HFFc6 (cell line): ENCODE measurements at regions not wholly inside any gene's neighbourhood (a gene's known extent, or its start where the extent isn't known, plus 50 kb on each side); places are given as distances from the start of the nearest gene placed in this dataset.

ENCODE experiments used
- DNase-seq: peaks from one replicate; pipeline ENCODE4 v3.0.0-alpha.2; 2018
- H3K27ac Mint-ChIP-seq: 2 replicates; pipeline ENCODE4 v1.8.0; 2020; ENCODE audit warnings: mild to moderate bottlenecking, mixed read lengths
- H3K27me3 Mint-ChIP-seq: 2 replicates; pipeline ENCODE4 v1.8.0; 2021; ENCODE audit warnings: mild to moderate bottlenecking, moderate library complexity, mixed read lengths; ENCODE audit not compliant: insufficient read depth
- H3K36me3 Mint-ChIP-seq: 2 replicates; pipeline ENCODE4 v1.8.0; 2021; ENCODE audit warnings: low read depth, mixed read lengths
- H3K4me1 Mint-ChIP-seq: 2 replicates; pipeline ENCODE4 v1.8.0; 2020; ENCODE audit warnings: low read depth, mixed read lengths
- H3K4me3 Mint-ChIP-seq: 2 replicates; pipeline ENCODE4 v1.8.0; 2020; ENCODE audit warnings: mild to moderate bottlenecking, moderate library complexity, mixed read lengths
- H3K9me3 Mint-ChIP-seq: 2 replicates; pipeline ENCODE4 v1.8.0; 2020; ENCODE audit warnings: mild to moderate bottlenecking, mixed read lengths
- CTCF ChIP-seq: fragments of 200-600 bp; sonication (generic); IDR thresholded peaks from 2 replicates; pipeline ENCODE4 v1.5.0; 2021; ENCODE audit warnings: antibody characterized with exemption, mild to moderate bottlenecking

GRCh38 chr9:3760031-3760430 is 234.2 kb upstream of the RFX3 start:
- Mint-ChIP-seq H3K9me3 (peaks cover 4% of the 10 kb centered on the region; the same call in 1 of the 2 replicates), H3K4me1 (peaks cover 53% of the 10 kb centered on the region), H3K36me3 (peaks cover 15% of the 10 kb centered on the region; the same call in 1 of the 2 replicates), H3K4me3 (peak overlapping the region; percentile 38; the same call in 1 of the 2 replicates), H3K27me3 (no peaks in the 10 kb centered on the region), H3K27ac (peak overlapping the region; percentile 28; the same call in 1 of the 2 replicates)
- no peak for DNase-seq
- TF ChIP-seq CTCF: no peak

DNA sequence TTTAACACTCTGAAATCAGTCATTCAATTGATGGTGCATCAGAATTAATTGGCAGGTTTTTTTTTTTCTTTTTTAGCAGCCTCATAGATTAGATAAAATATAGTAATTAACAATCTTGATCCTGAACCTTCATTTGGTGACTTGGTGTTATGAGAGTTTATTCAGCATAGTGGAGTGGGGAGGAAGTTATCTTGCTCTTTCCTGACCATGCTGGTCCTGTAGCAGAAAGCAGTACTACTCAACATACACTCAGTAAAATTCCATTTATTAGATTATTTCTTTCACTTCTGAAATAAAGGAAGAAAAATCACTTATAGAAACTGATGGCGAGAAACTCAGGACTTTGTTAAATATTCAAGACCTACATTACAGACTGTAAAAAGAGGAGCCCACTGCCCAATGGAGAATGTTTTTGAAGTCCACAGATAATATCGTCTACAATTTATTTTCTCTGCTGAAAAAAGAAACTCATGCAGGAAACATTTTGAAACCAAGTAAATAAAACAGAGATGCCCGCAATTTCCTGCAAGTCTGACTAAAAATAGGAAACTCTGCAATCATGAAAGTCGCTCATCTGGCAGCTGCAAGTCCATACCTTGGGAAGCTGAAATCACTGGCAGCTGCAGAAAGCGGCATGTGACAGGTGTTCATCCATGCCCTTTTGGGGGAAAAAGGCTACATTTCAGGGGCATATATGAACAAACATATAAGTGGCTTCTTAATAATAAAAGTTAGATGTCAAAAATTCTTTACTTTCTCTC is 233.2 kb upstream of the RFX3 start:
- TF ChIP-seq CTCF: no peak
- H3K4me3 Mint-ChIP-seq: peak overlapping the region; percentile 41; the same call in 1 of the 2 replicates
- H3K4me1 Mint-ChIP-seq: peaks cover 53% of the 10 kb centered on the region
- no peaks in the 10 kb centered on the region for H3K27me3 Mint-ChIP-seq
- peak overlapping the region; percentile 42; the same call in 1 of the 2 replicates for H3K27ac Mint-ChIP-seq
- peaks cover 15% of the 10 kb centered on the region; the same call in 1 of the 2 replicates for H3K36me3 Mint-ChIP-seq
- DNase-seq: no peak
- H3K9me3 Mint-ChIP-seq: peaks cover 4% of the 10 kb centered on the region; the same call in 1 of the 2 replicates

- H3K36me3 Mint-ChIP-seq: peaks cover 11% of the 10 kb centered on the region; the same call in 1 of the 2 replicates
- no peak for DNase-seq
- H3K27me3 Mint-ChIP-seq: no peaks in the 10 kb centered on the region
- H3K4me1 Mint-ChIP-seq: peaks cover 62% of the 10 kb centered on the region
- no peak for TF ChIP-seq CTCF
- H3K9me3 Mint-ChIP-seq: no peaks in the 10 kb centered on the region
- H3K4me3 Mint-ChIP-seq: no peak overlapping the region
- H3K27ac Mint-ChIP-seq: no peak overlapping the region
Observed at GRCh38 chr9:3756071-3756470, 230.3 kb upstream of the RFX3 start.

GRCh38 chr9:3751125-3751758 is 225.4 kb upstream of the RFX3 start:
- H3K36me3 Mint-ChIP-seq: 0 out of 2 replicates have a peak, but pooled peaks cover under 1% of the 10 kb centered on the region
- DNase-seq: peak; percentile 58
- no peak for TF ChIP-seq CTCF
- H3K4me1 Mint-ChIP-seq: peaks cover 49% of the 10 kb centered on the region
- H3K27ac Mint-ChIP-seq: peak overlapping the region; percentile 55
- peak overlapping the region; percentile 1; the same call in 1 of the 2 replicates for H3K4me3 Mint-ChIP-seq
- no peaks in the 10 kb centered on the region for H3K9me3 Mint-ChIP-seq
- no peaks in the 10 kb centered on the region for H3K27me3 Mint-ChIP-seq

DNA sequence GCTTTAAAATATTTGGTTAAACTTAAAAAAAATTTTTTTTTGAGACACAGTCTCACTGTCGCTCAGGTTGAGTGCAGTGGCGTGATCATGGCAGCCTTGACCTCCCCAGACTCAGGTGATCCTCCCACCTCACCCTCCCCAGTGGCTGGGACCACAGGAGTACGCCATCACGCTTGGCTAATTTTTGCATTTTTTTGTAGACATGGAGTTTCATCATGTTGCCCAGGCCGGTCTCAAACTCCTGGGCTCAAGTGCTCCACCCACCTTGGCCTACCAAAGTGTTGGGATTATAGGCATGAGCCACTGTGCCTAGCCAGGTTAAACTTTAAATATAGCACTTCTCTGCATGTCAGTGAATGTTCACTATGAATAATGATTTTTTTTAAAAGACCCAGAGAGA is 224.5 kb upstream of the RFX3 start:
- Mint-ChIP-seq H3K9me3 (no peaks in the 10 kb centered on the region), H3K36me3 (peaks cover 5% of the 10 kb centered on the region; the same call in 1 of the 2 replicates), H3K4me1 (peaks cover 49% of the 10 kb centered on the region), H3K4me3 (no peak overlapping the region), H3K27ac (no peak overlapping the region), H3K27me3 (no peaks in the 10 kb centered on the region)
- TF ChIP-seq CTCF: no peak
- DNase-seq: no peak
